OCI-LY3 (cell line): ENCODE measurements at regions not wholly inside any gene's neighbourhood (a gene's known extent, or its start where the extent isn't known, plus 50 kb on each side); places are given as distances from the start of the nearest gene placed in this dataset.
A peak's percentile ranks its signal among the peaks of the same experiment; 100 is the strongest.

ENCODE experiments used
- H2AFZ ChIP-seq: fragments of 200-600, 300-600 bp; shearing (Covaris generic); 2 replicates; pipeline ENCODE4 v1.6.0; 2014; ENCODE audit warnings: antibody characterized with exemption, low read depth, low read length
- H3K27ac ChIP-seq: fragments of 200-600, 300-600 bp; sonication (generic); 2 replicates; pipeline ENCODE4 v1.5.1; 2014; ENCODE audit warnings: mild to moderate bottlenecking, low read length, moderate library complexity, mixed read lengths
- H3K27me3 ChIP-seq: fragments of 200-600, 300-600 bp; sonication (generic); 2 replicates; pipeline ENCODE4 v1.6.1; 2014; ENCODE audit warnings: low read depth, low read length, mixed read lengths
- H3K36me3 ChIP-seq: fragments of 200-600, 300-600 bp; sonication (generic); replicated peaks from 2 replicates; pipeline ENCODE3; 2014; ENCODE audit warnings: low read depth, low read length, mixed read lengths
- H3K4me1 ChIP-seq: fragments of 300-600, 200-600 bp; sonication (generic); 2 replicates; pipeline ENCODE4 v1.6.1; 2014; ENCODE audit warnings: low read length, mixed read lengths
- H3K4me2 ChIP-seq: fragments of 200-600, 300-600 bp; sonication (generic); 2 replicates; pipeline ENCODE4 v1.6.1; 2014; ENCODE audit warnings: low read length, mixed read lengths
- H3K4me3 ChIP-seq: fragments of 300-600, 200-600 bp; sonication (generic); 2 replicates; pipeline ENCODE4 v1.5.1; 2014; ENCODE audit warnings: antibody characterized with exemption, mild to moderate bottlenecking, low read length, moderate library complexity
- H3K79me2 ChIP-seq: fragments of 300-600, 200-600 bp; shearing (Covaris generic); 2 replicates; pipeline ENCODE4 v1.6.1; 2014; ENCODE audit warnings: mild to moderate bottlenecking, low read length, mixed read lengths
- H3K9ac ChIP-seq: fragments of 300-600, 200-600 bp; shearing (Covaris generic); 2 replicates; pipeline ENCODE4 v1.6.0; 2014; ENCODE audit warnings: mild to moderate bottlenecking, low read length, moderate library complexity
- H3K9me3 ChIP-seq: fragments of 200-600, 300-600 bp; shearing (Covaris generic); 2 replicates; pipeline ENCODE4 v1.6.1; 2014; ENCODE audit warnings: low read length, mixed read lengths; ENCODE audit not compliant: insufficient read depth
- H4K20me1 ChIP-seq: fragments of 200-600, 300-600 bp; sonication (generic); 2 replicates; pipeline ENCODE4 v1.6.1; 2016; ENCODE audit warnings: low read length, mixed read lengths; ENCODE audit not compliant: insufficient read depth
- CTCF ChIP-seq: fragments of 200-600, 300-600 bp; sonication (generic); IDR thresholded peaks from 2 replicates; pipeline ENCODE4 v1.5.1; 2014; ENCODE audit warnings: antibody characterized with exemption, low read length, low read depth
- EZH2phosphoT487 ChIP-seq: fragments of 200-600 bp; shearing (Covaris generic); IDR thresholded peaks from 2 replicates; pipeline ENCODE4 v1.6.1; 2018; ENCODE audit warnings: antibody characterized with exemption, mixed run types, low read depth

GRCh38 chr13:59203855-59204254, 959.9 kb downstream of the DIAPH3 start:
- H3K27ac ChIP-seq = no peak overlapping the region
- 0 out of 2 replicates have a peak overlapping the region, but pooled peaks have one; percentile 19 for H2AFZ ChIP-seq
- H3K4me2 ChIP-seq = no peak overlapping the region
- no peaks in the 10 kb centered on the region for H3K79me2 ChIP-seq
- H3K36me3 ChIP-seq = no peaks in the 10 kb centered on the region
- TF ChIP-seq CTCF (no peak), EZH2phosphoT487 (no peak)
- H3K4me3 ChIP-seq = no peak overlapping the region
- H3K9ac ChIP-seq = no peak overlapping the region
- no peaks in the 10 kb centered on the region for H3K27me3 ChIP-seq
- no peaks in the 10 kb centered on the region for H3K9me3 ChIP-seq
- H3K4me1 ChIP-seq = 0 out of 2 replicates have a peak, but pooled peaks cover 6% of the 10 kb centered on the region
- H4K20me1 ChIP-seq = no peaks in the 10 kb centered on the region

GRCh38 chr13:59205501-59205900, 958.2 kb downstream of the DIAPH3 start:
- H3K4me2 ChIP-seq = no peak overlapping the region
- H3K4me1 ChIP-seq = 0 out of 2 replicates have a peak, but pooled peaks cover 6% of the 10 kb centered on the region
- no peaks in the 10 kb centered on the region for H3K79me2 ChIP-seq
- TF ChIP-seq EZH2phosphoT487 = no peak
- no peak for TF ChIP-seq CTCF
- no peak overlapping the region for H3K27ac ChIP-seq
- no peaks in the 10 kb centered on the region for H3K9me3 ChIP-seq
- no peaks in the 10 kb centered on the region for H3K27me3 ChIP-seq
- H3K9ac ChIP-seq = no peak overlapping the region
- H4K20me1 ChIP-seq = no peaks in the 10 kb centered on the region
- no peak overlapping the region for H2AFZ ChIP-seq
- no peak overlapping the region for H3K4me3 ChIP-seq
- no peaks in the 10 kb centered on the region for H3K36me3 ChIP-seq

- Histone ChIP-seq H3K9me3 (no peaks in the 10 kb centered on the region), H3K79me2 (no peaks in the 10 kb centered on the region), H2AFZ (no peak overlapping the region), H3K4me1 (no peaks in the 10 kb centered on the region), H3K27me3 (0 out of 2 replicates have a peak, but pooled peaks cover 2% of the 10 kb centered on the region), H3K4me3 (no peak overlapping the region), H3K36me3 (no peaks in the 10 kb centered on the region), H3K9ac (no peak overlapping the region), H4K20me1 (no peaks in the 10 kb centered on the region), H3K27ac (no peak overlapping the region), H3K4me2 (no peak overlapping the region)
- no peak for TF ChIP-seq CTCF
- TF ChIP-seq EZH2phosphoT487 = no peak
Measured at GRCh38 chr13:59208405-59209195, 955.1 kb downstream of the DIAPH3 start.

- Histone ChIP-seq H2AFZ (no peak overlapping the region), H3K27ac (no peak overlapping the region), H3K4me1 (no peaks in the 10 kb centered on the region), H4K20me1 (no peaks in the 10 kb centered on the region), H3K79me2 (no peaks in the 10 kb centered on the region), H3K4me3 (no peak overlapping the region), H3K9ac (no peak overlapping the region), H3K27me3 (0 out of 2 replicates have a peak, but pooled peaks cover 2% of the 10 kb centered on the region), H3K36me3 (no peaks in the 10 kb centered on the region), H3K4me2 (no peak overlapping the region), H3K9me3 (no peaks in the 10 kb centered on the region)
- TF ChIP-seq EZH2phosphoT487 (no peak), CTCF (no peak)
Measured at GRCh38 chr13:59210543-59210942, 953.2 kb downstream of the DIAPH3 start.
